NOMO-1 (cell line): ENCODE measurements at regions not wholly inside any gene's neighbourhood (a gene's known extent, or its start where the extent isn't known, plus 50 kb on each side); places are given as distances from the start of the nearest gene placed in this dataset.

Experiments used
- DNase-seq, 2 experiments: peaks; one replicate each; lab custom pipeline; 2025; ENCODE audit not compliant: unreplicated experiment in 2 of 2; lab: John Stamatoyannopoulos, UW

GRCh38 chrX:10892621-10893225, 218.4 kb upstream of the HCCS start:
- DNase-seq = no peak

- peak in 1 of 2 experiments; percentile 22 for DNase-seq
Observed at GRCh38 chrX:10893366-10893765, 217.8 kb upstream of the HCCS start.

GRCh38 chrX:10893976-10894375, 217.2 kb upstream of the HCCS start:
- DNase-seq = no peak

GRCh38 chrX:10897768-10898167, 213.4 kb upstream of the HCCS start:
- no peak for DNase-seq

GRCh38 chrX:10900585-10901289, 210.4 kb upstream of the HCCS start:
- no peak for DNase-seq

- no peak for DNase-seq
Observed at GRCh38 chrX:10901290-10901633, 209.9 kb upstream of the HCCS start.

GRCh38 chrX:10902001-10902400, 209.1 kb upstream of the HCCS start:
- DNase-seq = no peak

GRCh38 chrX:10903523-10903922, 207.6 kb upstream of the HCCS start:
- no peak for DNase-seq

GRCh38 chrX:10904220-10904619, 206.9 kb upstream of the HCCS start:
- DNase-seq = no peak

GRCh38 chrX:10906866-10907265, 204.3 kb upstream of the HCCS start:
- no peak for DNase-seq

- no peak for DNase-seq
Observed at GRCh38 chrX:10922159-10922558, 189.0 kb upstream of the HCCS start.

- DNase-seq = no peak
Observed at GRCh38 chrX:10922835-10923234, 188.3 kb upstream of the HCCS start.

- DNase-seq = no peak
Observed at GRCh38 chrX:10923466-10923865, 187.7 kb upstream of the HCCS start.

- no peak for DNase-seq
Observed at GRCh38 chrX:10926404-10926803, 184.7 kb upstream of the HCCS start.

- no peak for DNase-seq
Observed at GRCh38 chrX:10926891-10927290, 184.2 kb upstream of the HCCS start.

GRCh38 chrX:10929747-10930146, 181.4 kb upstream of the HCCS start:
- DNase-seq = no peak

GRCh38 chrX:10930151-10930550, 181.0 kb upstream of the HCCS start:
- DNase-seq = no peak

GRCh38 chrX:10931976-10932375, 179.2 kb upstream of the HCCS start:
- no peak for DNase-seq

- DNase-seq = no peak
Observed at GRCh38 chrX:10932842-10933440, 178.2 kb upstream of the HCCS start.

GRCh38 chrX:10935501-10935900, 175.6 kb upstream of the HCCS start:
- DNase-seq = no peak

GRCh38 chrX:10936976-10937375, 174.2 kb upstream of the HCCS start:
- no peak for DNase-seq

GRCh38 chrX:10938365-10938923, 172.7 kb upstream of the HCCS start:
- no peak for DNase-seq
